Suppressor macrophage (primary cell): ENCODE measurements at regions not wholly inside any gene's neighbourhood (a gene's known extent, or its start where the extent isn't known, plus 50 kb on each side); places are given as distances from the start of the nearest gene placed in this dataset.

Experiments
- DNase-seq, 4 experiments: peaks; one replicate each; pipeline ENCODE4 v3.0.0-alpha.2; 2020 to 2022

DNA sequence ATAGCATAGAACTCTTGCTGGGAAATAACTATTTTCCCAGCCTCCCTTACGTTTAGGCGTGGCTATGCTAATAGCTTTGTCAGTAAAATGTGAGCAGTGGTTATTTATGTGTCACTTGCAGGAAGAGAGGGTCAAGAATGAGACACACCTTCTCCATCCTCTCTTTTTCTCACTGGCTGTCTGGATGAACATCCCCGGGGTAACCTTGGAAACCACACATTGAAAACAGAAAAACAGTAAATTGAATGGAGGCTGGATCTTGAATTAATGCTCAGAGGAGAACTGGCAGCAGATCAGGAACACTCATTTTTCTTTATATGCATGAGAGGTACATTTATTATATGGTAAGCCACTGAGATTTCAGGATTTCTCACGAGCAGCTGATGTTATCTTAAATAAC lies 127.6 kb downstream of the DNAJB9 start:
- no peak for DNase-seq

DNA sequence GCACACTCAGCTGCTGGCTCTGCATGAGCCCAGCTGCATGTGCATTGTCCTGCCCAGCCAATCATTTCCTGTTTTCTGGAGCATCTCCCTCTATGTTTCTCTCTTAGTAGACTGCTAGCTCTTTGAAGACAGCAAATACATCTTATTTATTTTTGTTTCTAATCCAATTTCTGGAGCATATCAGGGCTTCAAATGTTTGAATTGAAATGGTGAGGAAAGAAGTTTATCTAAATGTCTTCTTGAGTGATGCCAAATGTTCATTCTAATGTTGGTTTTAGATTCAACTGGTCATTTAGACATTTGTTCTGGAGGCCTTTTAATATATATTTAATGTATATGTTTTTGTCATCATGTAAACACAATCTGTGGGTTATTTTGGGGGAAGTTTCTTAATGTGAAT lies 141.9 kb downstream of the DNAJB9 start:
- no peak for DNase-seq

DNA sequence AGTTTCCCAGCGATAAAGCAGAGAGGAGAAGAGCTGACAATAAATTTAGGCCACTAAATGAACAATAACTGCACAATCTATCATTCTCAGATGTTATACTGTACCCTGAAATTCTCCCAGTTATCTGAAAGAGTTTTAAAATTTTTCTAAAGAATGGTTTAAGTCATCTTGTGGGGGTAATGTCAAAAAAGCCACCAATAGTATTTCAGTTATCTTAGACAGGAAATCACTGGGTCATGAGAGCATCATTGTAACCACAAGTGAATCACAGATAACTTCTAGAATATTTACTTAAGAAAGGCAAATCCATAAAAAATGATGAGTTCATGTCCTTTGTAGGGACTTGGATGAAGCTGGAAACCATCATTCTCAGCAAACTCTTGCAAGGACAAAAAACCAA lies 147.1 kb downstream of the DNAJB9 start:
- DNase-seq = no peak

DNA sequence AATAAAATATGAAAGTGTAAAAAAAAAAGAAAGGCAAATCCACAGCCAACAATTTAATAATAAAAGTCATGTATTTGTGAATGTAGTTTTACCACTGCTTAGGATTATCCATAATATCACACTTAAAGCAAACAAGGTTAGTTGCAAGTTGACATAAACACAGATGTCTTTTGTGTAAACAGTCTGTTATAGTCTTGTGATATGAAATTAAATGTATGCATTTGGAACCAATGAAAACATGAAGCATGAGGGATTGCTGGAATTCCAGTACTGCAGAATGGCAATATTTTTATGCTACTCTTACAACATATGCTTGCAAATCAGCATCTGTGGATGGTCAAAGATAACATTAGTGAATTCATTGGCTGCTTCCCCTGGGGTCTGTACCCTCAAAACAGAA lies 148.1 kb downstream of the DNAJB9 start:
- no peak for DNase-seq

DNA sequence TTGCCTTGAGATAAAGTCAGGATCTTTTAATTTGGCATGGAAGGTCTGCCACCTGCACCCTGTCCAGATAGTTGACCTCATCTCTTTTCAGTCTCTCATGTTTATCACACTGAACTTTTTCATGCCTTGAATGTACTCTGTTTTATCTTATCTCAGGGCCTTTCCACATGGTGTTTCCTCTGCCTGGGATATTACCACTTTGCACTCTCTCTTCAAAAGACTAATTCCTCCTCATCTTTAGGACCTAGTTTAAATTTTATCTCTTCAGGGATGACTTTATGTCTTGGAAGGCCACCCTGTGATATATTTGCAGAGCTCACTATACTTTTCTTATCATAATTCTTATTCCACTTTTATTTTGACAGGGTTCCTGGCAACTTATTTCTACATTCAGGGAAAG lies 150.0 kb downstream of the DNAJB9 start:
- no peak for DNase-seq

DNA sequence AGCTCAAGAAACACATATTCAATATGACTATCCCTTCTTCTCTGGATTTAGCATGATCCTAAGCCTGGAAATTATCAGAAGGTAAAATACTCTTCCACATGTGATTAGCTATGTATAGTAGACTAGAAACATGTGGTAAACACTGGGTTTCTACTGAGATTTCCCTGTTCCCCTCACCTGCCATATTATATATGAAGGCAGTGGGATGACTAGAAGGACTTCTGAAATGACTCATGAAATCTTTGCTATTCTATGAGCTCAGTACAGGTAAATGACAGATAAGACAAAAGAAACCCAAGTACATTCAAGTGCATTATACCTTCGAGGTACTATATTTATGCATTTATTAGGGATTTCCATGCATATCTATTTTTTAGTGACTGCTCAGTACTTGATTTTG lies 152.9 kb downstream of the DNAJB9 start:
- DNase-seq = no peak

DNA sequence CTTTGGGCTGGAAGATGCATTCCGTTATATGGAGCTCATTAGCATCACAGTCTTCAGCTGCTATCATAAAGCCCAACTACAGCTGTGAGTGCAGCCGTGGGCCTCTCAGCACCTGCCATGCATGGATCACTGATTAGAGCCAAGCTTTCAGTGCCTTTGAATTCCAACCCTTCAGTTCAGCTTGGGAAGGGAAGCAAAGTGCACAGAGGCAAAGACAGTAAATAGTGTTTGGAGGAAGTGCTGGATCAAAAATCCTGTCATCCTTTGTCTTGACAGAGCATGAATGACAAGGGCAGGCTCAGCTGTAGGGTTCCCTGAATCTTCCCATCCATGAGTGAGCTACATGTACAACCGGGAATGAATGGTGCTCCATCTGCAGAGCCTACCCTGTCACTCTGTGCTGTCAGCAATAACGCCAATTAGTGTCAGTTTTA lies 153.7 kb downstream of the DNAJB9 start:
- DNase-seq = no peak

DNA sequence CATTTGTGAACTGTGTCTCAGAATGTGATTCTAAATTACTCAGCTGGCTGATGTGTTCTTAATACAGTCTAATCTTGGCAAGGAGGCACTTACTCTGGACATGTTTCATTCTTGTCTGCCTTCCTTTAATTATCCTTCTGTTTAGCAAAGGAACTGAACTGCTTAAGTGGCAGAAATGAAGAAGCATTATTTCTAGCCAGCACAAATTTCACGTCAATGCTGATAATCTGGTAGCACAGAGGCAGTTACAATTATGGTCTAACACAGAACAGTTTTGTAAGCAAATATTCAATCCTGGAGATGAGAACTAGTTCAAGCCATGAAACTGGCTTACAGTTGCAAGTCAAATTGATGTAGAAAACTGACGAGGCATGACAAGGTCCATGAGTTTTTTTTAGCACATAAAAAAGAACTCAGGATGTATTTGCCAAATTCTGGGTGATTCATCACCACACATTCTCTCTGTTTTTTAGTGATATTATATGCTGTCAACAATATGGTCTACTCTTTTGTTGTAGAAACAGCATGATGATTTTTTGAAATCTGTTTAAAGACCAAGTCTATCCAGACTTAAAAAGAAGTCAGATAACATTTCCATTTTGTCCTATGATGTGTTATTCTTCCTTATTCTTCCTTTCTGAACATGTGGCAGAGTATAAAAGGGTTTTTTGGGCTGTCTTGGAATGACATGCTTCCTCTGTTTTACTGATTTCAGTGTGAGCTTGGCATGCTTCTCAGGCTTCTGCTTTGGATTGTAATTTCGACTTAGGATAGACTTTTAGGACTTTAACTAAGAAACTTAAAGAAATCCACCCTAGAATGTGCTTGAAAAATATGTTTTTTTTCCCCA lies 154.8 kb downstream of the DNAJB9 start:
- no peak for DNase-seq

DNA sequence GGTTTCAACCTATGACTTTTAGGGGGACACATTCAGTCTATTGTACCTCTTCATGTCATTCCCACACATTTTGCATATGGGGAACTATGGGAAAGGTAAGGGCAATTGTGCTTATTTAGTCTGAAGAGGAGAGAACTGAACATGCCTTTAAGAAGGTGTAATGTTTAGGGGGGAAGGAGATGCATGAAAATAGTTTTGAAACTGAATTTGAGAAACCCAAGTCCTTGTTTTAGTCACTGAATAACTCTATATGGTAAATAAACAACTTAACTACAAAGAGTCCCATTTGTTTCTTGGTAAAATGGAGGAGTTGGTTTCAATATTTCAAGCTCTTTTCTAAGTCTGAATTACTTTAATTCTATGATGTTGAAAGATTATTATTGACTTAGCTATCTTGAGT lies 166.1 kb downstream of the DNAJB9 start:
- no peak for DNase-seq

DNA sequence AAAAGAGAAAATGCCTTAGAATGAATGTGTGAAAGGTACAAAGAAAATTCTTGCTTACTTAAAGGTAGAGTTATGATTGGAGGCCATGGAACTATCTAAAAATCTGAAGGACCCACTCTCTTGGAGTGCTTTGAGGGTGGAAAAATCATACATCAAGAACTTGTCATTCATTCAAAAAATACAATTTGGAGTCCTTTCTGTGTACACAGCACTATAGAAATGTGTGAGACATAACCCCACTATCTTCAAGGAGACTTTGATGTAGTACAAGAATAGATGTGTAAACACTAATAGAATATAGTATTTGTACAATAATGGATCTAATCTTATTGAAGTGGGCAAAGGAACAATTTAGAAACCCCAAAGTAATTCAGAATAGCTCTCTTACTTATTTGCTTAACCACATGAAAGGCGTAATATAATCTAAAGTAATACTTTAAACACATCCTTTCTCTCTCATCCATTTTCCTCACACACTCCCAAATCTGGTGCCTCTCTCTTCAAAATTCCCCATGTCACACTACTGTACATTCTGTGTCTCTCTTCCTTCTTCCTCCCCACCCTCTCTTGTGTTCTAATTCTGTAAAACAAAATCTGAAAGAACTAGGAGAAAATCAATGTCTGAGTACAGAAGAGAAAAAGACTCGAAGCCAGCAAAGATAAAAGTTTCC lies 166.7 kb downstream of the DNAJB9 start:
- no peak for DNase-seq

DNA sequence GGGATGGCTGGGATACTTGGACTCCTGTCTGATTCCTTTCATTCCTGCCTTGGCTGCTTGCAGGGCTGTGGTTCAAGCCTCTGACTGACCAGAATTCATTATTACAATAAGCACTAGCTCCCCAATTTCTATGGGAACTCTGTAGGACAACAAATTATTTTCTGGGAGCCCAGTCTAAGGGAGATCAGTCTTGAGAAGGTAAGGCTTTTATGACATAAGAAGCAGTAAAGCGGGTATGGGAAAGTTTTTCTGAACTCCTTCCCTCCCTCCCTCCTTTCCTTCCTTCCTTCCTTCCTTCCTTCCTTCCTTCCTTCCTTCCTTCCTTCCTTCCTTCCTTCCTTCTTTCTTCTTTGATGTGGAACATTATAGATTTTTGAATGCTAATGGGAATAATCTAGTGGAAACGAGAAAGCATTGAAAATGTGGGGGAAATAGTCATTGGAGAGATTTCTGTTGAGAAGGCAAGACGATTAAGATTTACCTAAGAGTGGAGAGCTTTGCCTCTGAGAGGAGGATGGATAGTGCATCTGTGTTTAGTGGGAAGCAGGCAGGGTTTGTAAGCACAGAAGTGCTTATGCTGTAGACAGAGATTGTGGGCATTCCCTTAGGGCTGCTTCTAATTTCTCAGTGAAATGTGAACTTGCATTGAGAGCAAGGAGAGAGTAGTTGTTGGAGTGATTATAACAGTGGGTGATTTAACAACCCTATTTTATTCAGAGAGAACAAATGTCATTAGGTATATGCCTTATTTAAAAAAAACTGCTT lies 201.5 kb downstream of the DNAJB9 start:
- no peak for DNase-seq

DNA sequence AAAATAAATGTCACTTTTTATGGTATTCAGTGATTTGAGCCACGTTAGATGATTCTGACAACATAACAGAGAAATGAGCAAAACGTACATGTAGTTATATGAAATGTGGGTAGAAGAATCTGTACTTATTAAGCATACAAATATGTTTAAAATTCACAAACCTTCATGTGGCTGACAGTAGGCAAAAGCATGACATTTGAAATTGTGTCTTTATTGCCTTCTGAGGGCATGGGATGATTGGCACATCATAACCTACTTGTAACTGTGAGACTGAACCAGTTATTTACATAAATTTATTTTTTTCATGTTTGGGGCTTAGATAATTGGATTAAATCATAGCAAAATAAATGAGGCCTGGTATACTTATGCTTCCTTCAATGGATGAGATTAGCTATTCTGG lies 202.2 kb downstream of the DNAJB9 start:
- no peak for DNase-seq

DNA sequence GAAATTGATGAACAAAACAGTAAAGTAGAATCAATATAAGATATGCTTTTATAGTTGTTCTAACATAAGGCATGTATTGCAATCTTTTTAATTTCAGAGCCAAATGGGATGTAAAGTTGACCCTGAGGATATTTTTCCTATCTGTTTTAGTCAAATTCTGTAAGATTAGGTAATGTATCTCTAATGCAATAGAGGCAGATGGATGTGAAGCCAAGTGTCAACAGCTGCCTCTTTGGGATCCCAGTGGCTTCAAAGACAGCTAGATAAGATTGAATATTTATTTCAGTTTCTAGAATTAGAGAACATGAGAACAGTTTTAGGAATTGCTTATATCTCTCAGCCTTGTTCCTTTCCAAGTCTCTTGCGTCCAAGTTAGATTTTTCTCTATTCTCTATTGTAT lies 208.3 kb downstream of the DNAJB9 start:
- DNase-seq = no peak

DNA sequence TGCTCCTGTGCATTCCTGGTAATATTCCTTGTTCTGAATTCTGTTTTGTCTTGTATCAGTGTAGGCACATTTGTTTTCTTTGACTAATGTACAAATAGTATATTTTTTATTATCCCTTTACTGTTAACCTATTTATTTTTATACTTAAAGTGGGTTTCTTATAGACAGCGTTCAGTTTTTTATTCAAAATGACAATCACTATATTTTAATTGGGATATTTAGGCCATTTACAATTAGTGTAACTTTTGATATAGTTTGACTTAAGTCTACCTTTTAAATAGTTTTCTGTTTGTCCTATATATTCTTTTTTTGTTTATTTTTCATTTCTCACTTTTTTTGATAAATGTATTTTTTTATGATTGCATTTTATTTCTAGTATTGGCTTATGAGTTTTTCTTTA lies 219.8 kb downstream of the DNAJB9 start:
- DNase-seq = no peak

DNA sequence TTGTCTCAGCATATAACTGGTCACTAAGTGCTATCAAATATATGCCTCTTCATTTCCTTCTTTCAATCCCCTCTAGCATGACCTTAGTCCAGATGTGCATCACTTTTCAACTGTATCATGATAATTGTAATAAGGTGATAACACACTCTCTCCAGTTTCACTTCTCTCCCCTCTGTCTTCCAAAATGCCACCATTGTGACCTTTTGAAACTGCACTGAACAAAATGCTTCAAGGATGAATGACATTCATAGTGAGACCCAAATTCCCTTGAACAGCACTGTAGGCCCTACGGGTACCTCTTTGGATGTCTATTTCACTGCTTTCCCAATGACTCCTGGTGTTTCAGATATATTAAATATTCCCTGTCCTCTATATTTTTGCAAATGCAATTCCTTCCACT lies 224.8 kb downstream of the DNAJB9 start:
- DNase-seq = no peak

DNA sequence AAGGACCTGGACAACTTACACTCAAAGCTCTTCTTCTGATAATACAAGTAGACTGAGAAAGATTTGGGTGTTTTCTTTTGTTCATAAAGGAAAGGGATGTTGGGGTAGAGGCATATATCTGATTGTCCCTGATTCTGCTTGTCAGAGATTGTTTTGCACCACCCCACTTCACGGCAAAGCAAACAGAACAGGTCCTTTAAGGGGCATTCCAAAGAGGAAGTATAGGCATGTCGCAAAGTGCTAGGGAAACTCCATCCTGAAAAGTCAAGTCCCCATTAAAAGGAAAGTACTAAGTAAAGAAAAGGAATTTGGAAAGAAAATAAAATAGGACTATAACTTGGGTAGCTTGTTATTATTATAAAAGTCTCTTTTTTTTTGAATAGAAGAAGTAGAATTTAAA lies 233.0 kb downstream of the DNAJB9 start:
- DNase-seq = peak in 2 of 4 experiments; percentile 1 to 6

DNA sequence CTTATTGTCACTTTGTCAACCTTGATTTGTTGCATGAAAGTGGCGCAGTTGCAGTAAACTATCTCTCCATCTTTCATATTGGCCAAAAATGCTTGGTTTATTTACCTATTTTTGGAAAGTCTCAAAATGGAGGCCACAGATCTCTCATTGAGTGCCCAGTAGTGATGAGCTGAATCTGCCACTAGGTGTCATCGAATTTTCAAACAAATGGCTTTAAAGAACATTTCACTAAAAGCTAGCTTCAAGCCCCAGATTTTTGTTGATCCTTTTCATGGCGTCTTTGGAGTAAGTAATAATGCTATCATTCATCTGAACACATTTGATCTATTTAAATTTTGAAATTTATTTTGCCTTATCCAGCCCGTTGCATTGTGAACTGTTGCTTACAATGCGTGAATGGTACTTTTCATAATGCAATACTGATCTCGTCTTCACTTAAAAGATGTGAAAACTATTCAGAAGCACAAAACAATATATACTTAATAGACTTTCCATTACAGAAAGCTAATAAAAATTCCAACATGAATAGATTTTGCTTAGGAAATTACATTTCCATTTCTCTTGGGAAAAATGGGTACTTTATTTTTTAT lies 236.2 kb downstream of the DNAJB9 start:
- peak in 2 of 4 experiments; percentile 0 to 3 for DNase-seq

DNA sequence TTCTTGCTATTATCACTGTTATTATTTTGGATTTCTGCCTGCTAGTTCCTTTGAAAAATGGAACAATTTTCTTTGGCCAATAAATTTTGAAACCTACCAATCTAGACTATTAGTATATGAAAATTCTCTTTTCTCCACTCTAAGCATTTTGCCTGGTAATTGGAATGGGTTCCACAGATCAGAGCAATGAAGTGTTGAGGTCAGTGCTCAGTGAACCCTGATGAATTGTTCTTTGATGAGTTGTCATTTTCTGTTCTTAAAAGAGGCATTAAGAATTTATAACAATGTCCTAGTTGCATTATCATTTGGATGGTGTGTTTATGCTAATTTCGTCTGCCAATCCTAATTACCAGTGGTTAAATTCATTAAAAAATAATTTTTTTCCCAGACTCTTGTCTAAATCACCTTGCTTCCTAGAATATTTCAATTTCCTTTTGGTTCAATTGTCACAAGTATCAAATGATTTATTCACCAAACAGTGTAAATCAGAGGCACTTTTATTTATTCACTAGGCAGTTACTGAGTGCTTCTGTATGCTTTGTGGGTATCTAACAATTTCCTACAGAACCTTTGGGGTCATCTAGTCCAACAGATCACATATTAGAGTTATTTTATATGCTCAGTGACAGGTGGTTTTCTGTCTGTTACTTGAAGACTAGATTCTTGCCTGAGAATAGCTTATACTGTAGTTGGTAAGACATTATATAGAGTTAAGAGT lies 239.0 kb downstream of the DNAJB9 start:
- DNase-seq = no peak

DNA sequence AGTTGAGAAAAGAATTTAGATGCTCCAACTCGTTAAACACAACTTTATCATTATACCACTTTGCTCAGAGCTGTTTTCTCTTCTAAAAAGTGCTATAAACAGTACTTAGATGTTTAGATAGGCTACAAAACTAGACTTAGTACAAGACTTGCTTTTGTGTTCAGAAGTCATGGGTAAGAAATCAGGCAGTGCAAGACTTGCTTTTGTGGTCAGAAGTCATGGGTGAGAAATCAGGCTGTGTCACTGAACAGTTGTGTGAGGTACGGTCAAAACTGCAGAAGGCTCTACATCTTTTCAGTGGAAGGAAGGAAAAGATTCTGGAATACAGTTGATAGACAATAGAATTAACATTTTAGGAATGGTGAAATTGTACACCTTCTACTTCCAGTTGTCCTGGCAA lies 239.7 kb downstream of the DNAJB9 start:
- no peak for DNase-seq

DNA sequence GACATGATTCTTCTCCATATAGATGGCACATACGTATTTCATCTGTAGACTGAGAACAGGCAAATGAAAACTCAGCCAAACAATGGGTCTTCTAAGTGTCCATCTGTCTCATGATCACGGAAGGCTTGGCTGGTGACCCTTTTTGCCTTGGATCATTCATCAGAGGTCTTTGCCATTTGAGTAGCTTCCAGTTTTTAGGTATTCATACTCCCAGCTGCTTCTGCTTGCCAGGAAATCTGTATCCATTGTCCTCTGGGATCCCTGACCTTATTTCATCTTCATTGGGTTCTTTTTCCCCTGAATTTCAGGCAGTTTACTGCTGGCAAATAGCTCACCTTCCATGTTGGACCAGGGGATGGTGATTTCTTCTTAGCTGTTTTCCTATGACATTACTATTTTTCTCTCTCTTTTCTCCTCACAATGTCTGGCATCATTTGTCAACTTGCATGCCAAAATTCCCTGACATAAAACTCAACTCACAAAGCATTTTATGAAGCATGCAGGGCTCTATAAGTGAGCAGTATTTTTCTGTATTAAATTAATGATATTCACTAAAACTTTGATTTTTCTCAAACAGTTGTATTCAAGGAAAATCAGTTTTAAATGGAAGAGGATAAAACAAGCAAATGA lies 241.2 kb downstream of the DNAJB9 start:
- no peak for DNase-seq

DNA sequence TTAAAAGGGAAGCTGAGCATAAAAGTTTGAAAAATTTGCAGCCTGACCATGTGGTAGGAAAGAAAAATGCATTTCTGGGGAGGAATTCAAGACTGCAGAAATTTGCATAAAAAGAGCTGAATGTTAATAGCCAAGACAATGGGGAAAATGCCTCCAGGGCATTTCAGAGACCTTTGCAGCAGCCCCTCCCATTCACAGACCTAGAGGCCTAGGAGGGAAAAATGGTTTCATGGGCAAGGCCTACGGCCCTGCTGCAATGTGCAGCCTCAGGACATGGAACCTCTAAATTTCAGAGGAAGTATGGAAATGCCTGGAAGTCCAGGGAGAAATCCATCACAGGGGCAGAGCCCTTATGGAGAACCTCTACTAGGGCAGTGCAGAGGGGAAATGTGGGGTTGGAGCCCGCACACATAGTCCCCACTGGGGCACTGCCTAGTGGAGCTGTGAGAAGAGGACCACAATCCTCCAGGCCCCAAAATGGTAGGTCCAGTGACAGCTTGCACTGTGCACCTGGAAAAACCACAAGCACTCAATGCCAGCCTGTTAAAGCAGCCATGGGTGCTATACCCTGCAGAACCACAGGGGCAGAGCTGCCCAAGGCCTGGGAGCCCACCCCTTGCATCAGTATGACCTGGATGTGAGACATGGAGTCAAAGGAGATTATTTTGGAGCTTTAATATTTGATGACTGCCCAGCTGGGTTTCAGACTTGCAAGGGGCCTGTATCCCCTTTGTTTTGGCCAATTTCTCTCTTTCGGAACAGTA lies 243.8 kb downstream of the DNAJB9 start:
- DNase-seq = no peak
